DOHH2 (cell line): ENCODE measurements at regions not wholly inside any gene's neighbourhood (a gene's known extent, or its start where the extent isn't known, plus 50 kb on each side); places are given as distances from the start of the nearest gene placed in this dataset.

ENCODE experiments used
- H3F3A ChIP-seq: fragments of 200-600 bp; sonication (generic), shearing (Covaris generic); 2 replicates; pipeline ENCODE4 v1.6.0; 2016; ENCODE audit warnings: antibody characterized with exemption, mild to moderate bottlenecking; ENCODE audit not compliant: control insufficient read depth, insufficient read depth
- H3K27ac ChIP-seq: fragments of 200-600 bp; sonication (generic); 2 replicates; pipeline ENCODE4 v1.5.1; 2014; ENCODE audit warnings: low read depth, mild to moderate bottlenecking, low read length, moderate library complexity
- H3K27me3 ChIP-seq: fragments of 200-600 bp; sonication (generic); 2 replicates; pipeline ENCODE4 v1.6.1; 2014; ENCODE audit warnings: mild to moderate bottlenecking, low read length, mixed read lengths; ENCODE audit not compliant: control insufficient read depth
- H3K36me3 ChIP-seq: fragments of 200-600 bp; sonication (generic); 2 replicates; pipeline ENCODE4 v1.6.1; 2014; ENCODE audit warnings: mild to moderate bottlenecking, low read length, moderate library complexity, mixed read lengths; ENCODE audit not compliant: control insufficient read depth
- H3K4me1 ChIP-seq: fragments of 200-600 bp; sonication (generic); 2 replicates; pipeline ENCODE4 v1.6.1; 2014; ENCODE audit warnings: mild to moderate bottlenecking, low read length, mixed read lengths; ENCODE audit not compliant: control insufficient read depth
- H3K4me2 ChIP-seq: fragments of 200-600 bp; sonication (generic); 2 replicates; pipeline ENCODE4 v1.6.0; 2014; ENCODE audit warnings: mild to moderate bottlenecking, low read length, moderate library complexity
- H3K4me3 ChIP-seq: fragments of 200-600 bp; sonication (generic); 2 replicates; pipeline ENCODE4 v1.5.1; 2014; ENCODE audit warnings: mild to moderate bottlenecking, low read length, mixed read lengths
- H3K79me2 ChIP-seq: fragments of 200-600 bp; sonication (generic); 2 replicates; pipeline ENCODE4 v1.6.1; 2014; ENCODE audit warnings: mild to moderate bottlenecking, low read length, mixed read lengths; ENCODE audit not compliant: control insufficient read depth
- H3K9me2 ChIP-seq: fragments of 200-600 bp; sonication (generic); replicated peaks from 2 replicates; pipeline ENCODE4 v1.6.1; 2014; ENCODE audit warnings: mild to moderate bottlenecking, low read length, mixed read lengths; ENCODE audit not compliant: control insufficient read depth
- H3K9me3 ChIP-seq: fragments of 200-600 bp; sonication (generic); 2 replicates; pipeline ENCODE4 v1.6.1; 2014; ENCODE audit warnings: antibody characterized with exemption, low read length, mixed read lengths; ENCODE audit not compliant: control insufficient read depth, insufficient read depth
- H4K20me1 ChIP-seq: fragments of 200-600 bp; sonication (generic); 2 replicates; pipeline ENCODE4 v1.6.0; 2014; ENCODE audit warnings: low read depth, mild to moderate bottlenecking, antibody characterized with exemption, low read length, moderate library complexity; ENCODE audit not compliant: control insufficient read depth, insufficient read depth
- CTCF ChIP-seq: fragments of 200-600 bp; sonication (generic); IDR thresholded peaks from one replicate; pipeline ENCODE4 v1.5.1; 2014; ENCODE audit warnings: antibody characterized with exemption, mild to moderate bottlenecking, low read depth, low read length; ENCODE audit not compliant: poor library complexity, severe bottlenecking
- EZH2phosphoT487 ChIP-seq: fragments of 200-600 bp; sonication (generic); IDR thresholded peaks from 2 replicates; pipeline ENCODE4 v1.6.1; 2017; ENCODE audit warnings: borderline replicate concordance, mild to moderate bottlenecking, antibody characterized with exemption, low read length, moderate library complexity, mixed read lengths

GRCh38 chr3:43165786-43166185 is 59.9 kb upstream of the POMGNT2 start:
- H3K4me2 ChIP-seq = no peak overlapping the region
- H3K9me3 ChIP-seq = no peaks in the 10 kb centered on the region; the same call in 1 of the 2 replicates
- no peaks in the 10 kb centered on the region for H3K79me2 ChIP-seq
- peaks cover 7% of the 10 kb centered on the region; the same call in 1 of the 2 replicates for H3K27me3 ChIP-seq
- H3F3A ChIP-seq = no peaks in the 10 kb centered on the region
- no peaks in the 10 kb centered on the region for H3K4me1 ChIP-seq
- TF ChIP-seq EZH2phosphoT487 (no peak), CTCF (no peak)
- no peaks in the 10 kb centered on the region for H3K36me3 ChIP-seq
- H3K4me3 ChIP-seq = no peak overlapping the region
- no peak overlapping the region for H3K27ac ChIP-seq
- no peaks in the 10 kb centered on the region for H4K20me1 ChIP-seq
- no peaks in the 10 kb centered on the region for H3K9me2 ChIP-seq

GRCh38 chr3:43163895-43164493 is 58.1 kb upstream of the POMGNT2 start:
- no peaks in the 10 kb centered on the region for H4K20me1 ChIP-seq
- H3K4me2 ChIP-seq = no peak overlapping the region
- no peaks in the 10 kb centered on the region for H3K79me2 ChIP-seq
- peaks cover 7% of the 10 kb centered on the region; the same call in 1 of the 2 replicates for H3K27me3 ChIP-seq
- no peaks in the 10 kb centered on the region for H3K9me2 ChIP-seq
- no peaks in the 10 kb centered on the region for H3K4me1 ChIP-seq
- H3K36me3 ChIP-seq = no peaks in the 10 kb centered on the region
- no peak overlapping the region for H3K27ac ChIP-seq
- H3K4me3 ChIP-seq = no peak overlapping the region
- TF ChIP-seq EZH2phosphoT487 = no peak
- no peak for TF ChIP-seq CTCF
- H3K9me3 ChIP-seq = no peaks in the 10 kb centered on the region; the same call in 1 of the 2 replicates
- no peaks in the 10 kb centered on the region for H3F3A ChIP-seq

- no peak overlapping the region for H3K4me2 ChIP-seq
- TF ChIP-seq CTCF (peak; percentile 30), EZH2phosphoT487 (no peak)
- no peaks in the 10 kb centered on the region for H3F3A ChIP-seq
- no peaks in the 10 kb centered on the region for H3K9me2 ChIP-seq
- H3K4me3 ChIP-seq = no peak overlapping the region
- no peaks in the 10 kb centered on the region; the same call in 1 of the 2 replicates for H3K9me3 ChIP-seq
- no peaks in the 10 kb centered on the region for H3K4me1 ChIP-seq
- H3K27ac ChIP-seq = no peak overlapping the region
- H3K27me3 ChIP-seq = peaks cover 7% of the 10 kb centered on the region; the same call in 1 of the 2 replicates
- no peaks in the 10 kb centered on the region for H4K20me1 ChIP-seq
- H3K36me3 ChIP-seq = no peaks in the 10 kb centered on the region
- no peaks in the 10 kb centered on the region for H3K79me2 ChIP-seq
These were observed 56.6 kb upstream of the POMGNT2 start for GRCh38 chr3:43162230-43163084.
